GM23338 (cell line): ENCODE measurements at regions not wholly inside any gene's neighbourhood (a gene's known extent, or its start where the extent isn't known, plus 50 kb on each side); places are given as distances from the start of the nearest gene placed in this dataset.

Experiments used
- CREB1 ChIP-seq: fragments of 250-450 bp; sonication (Bioruptor Pico); IDR thresholded peaks from 2 replicates; pipeline ENCODE4 v1.5.0; 2020; ENCODE audit warnings: low read depth, mild to moderate bottlenecking, moderate library complexity
- CTCF ChIP-seq, 2 experiments: fragments of 200-600 bp in 1 of 2; sonication (generic) in 1 of 2; conservative IDR thresholded peaks; 2 replicates each; pipeline versions ENCODE4 v1.5.1 to v1.6.1; 2016 to 2017; ENCODE audit warnings: antibody characterized with exemption in 2 of 2, low read depth in 2 of 2, mild to moderate bottlenecking in 2 of 2, moderate library complexity in 1 of 2
- EZH2 ChIP-seq: fragments of 200-600 bp; sonication (generic); IDR thresholded peaks from one replicate; pipeline ENCODE4 v1.8.0; 2017; ENCODE audit warnings: antibody characterized with exemption, mild to moderate bottlenecking, low read depth; ENCODE audit not compliant: unreplicated experiment
- EZH2phosphoT487 ChIP-seq: fragments of 200-600 bp; sonication (generic); IDR thresholded peaks from one replicate; pipeline ENCODE4 v1.8.1; 2018; ENCODE audit warnings: antibody characterized with exemption; ENCODE audit not compliant: unreplicated experiment
- NANOG ChIP-seq: IDR thresholded peaks from 2 replicates; pipeline ENCODE4 v1.6.1; 2016; ENCODE audit warnings: antibody characterized with exemption, borderline replicate concordance
- POLR2AphosphoS5 ChIP-seq: IDR thresholded peaks from 2 replicates; pipeline ENCODE4 v1.6.1; 2016; ENCODE audit warnings: antibody characterized with exemption, low read depth
- ZNF462 ChIP-seq: fragments of 250-450 bp; sonication (Bioruptor Pico); IDR thresholded peaks from 2 replicates; pipeline ENCODE4 v1.5.0; 2020; ENCODE audit warnings: mild to moderate bottlenecking, moderate library complexity

GRCh38 chr5:135195270-135195608 is 161.2 kb upstream of the PITX1 start:
- no peak for TF ChIP-seq CTCF (conservative IDR thresholded peaks at IDR 0.05; ENCODE audit: low read depth in 2 of 2)
- no peak for TF ChIP-seq EZH2phosphoT487
- no peak for TF ChIP-seq EZH2
- no peak for TF ChIP-seq POLR2AphosphoS5
- TF ChIP-seq ZNF462 = no peak
- TF ChIP-seq NANOG = no peak
- TF ChIP-seq CREB1 = no peak
